Fibroblast of lung (primary cell): ENCODE measurements at regions not wholly inside any gene's neighbourhood (a gene's known extent, or its start where the extent isn't known, plus 50 kb on each side); places are given as distances from the start of the nearest gene placed in this dataset.

Experiments
- DNase-seq, 2 donors: peaks; one replicate each; pipeline versions ENCODE4 v3.0.0 to v3.0.0-alpha.2; 2010; ENCODE audit warnings: low read depth in 2 of 2
- H2AFZ ChIP-seq: 2 replicates; pipeline ENCODE4 v1.5.1; 2012; ENCODE audit warnings: low read length, control low read depth, inconsistent platforms
- H3K27ac ChIP-seq: 2 replicates; pipeline ENCODE4 v1.5.1; 2011; ENCODE audit warnings: low read length, control low read depth; ENCODE audit not compliant: insufficient read depth
- H3K27me3 ChIP-seq: 2 replicates; pipeline ENCODE4 v1.5.1; 2011; ENCODE audit warnings: mild to moderate bottlenecking, low read length; ENCODE audit not compliant: control insufficient read depth, insufficient read depth
- H3K36me3 ChIP-seq: 2 replicates; pipeline ENCODE4 v1.5.1; 2011; ENCODE audit warnings: low read length; ENCODE audit not compliant: control insufficient read depth, insufficient read depth
- H3K4me1 ChIP-seq: 2 replicates; pipeline ENCODE4 v1.5.1; 2011; ENCODE audit warnings: low read length; ENCODE audit not compliant: control insufficient read depth, insufficient read depth; ENCODE audit errors: extremely low read depth
- H3K4me2 ChIP-seq: 2 replicates; pipeline ENCODE4 v1.5.1; 2011; ENCODE audit warnings: low read length, control low read depth; ENCODE audit not compliant: insufficient read depth; ENCODE audit errors: extremely low read depth
- H3K4me3 ChIP-seq, 4 experiments: fragments of 200-600 bp in 1 of 4; sonication (generic) in 1 of 4; replicated peaks in 1 of 4; 2 replicates each; pipeline ENCODE4 v1.5.1; 2011 to 2016; ENCODE audit warnings: low read length in 4 of 4, low read depth in 3 of 4, mild to moderate bottlenecking in 3 of 4, control low read depth in 2 of 4, inconsistent platforms in 1 of 4, mixed read lengths in 1 of 4; ENCODE audit not compliant: insufficient read depth in 1 of 4; ENCODE audit errors: control extremely low read depth in 1 of 4
- H3K79me2 ChIP-seq: 2 replicates; pipeline ENCODE4 v1.5.1; 2012; ENCODE audit warnings: mild to moderate bottlenecking, low read length, inconsistent platforms; ENCODE audit not compliant: control insufficient read depth, insufficient read depth
- H3K9ac ChIP-seq: 2 replicates; pipeline ENCODE4 v1.5.1; 2011; ENCODE audit warnings: mild to moderate bottlenecking, low read length, control low read depth; ENCODE audit not compliant: insufficient read depth
- H3K9me3 ChIP-seq: 2 replicates; pipeline ENCODE4 v1.5.1; 2012; ENCODE audit warnings: low read depth, low read length; ENCODE audit not compliant: control insufficient read depth, insufficient read depth
- H4K20me1 ChIP-seq: 2 replicates; pipeline ENCODE4 v1.5.1; 2011; ENCODE audit warnings: low read length; ENCODE audit not compliant: control insufficient read depth, insufficient read depth; ENCODE audit errors: extremely low read depth
- EZH2 ChIP-seq: IDR thresholded peaks from 2 replicates; pipeline ENCODE4 v1.5.1; 2012; ENCODE audit warnings: low read length, control low read depth, mild to moderate bottlenecking; ENCODE audit errors: missing control alignments
- TF ChIP-seq, protein P1 (sequence below), 2 donors: IDR thresholded peaks in 1 of 2; conservative IDR thresholded peaks in 1 of 2; 1 replicate in 1 of 2; 2 replicates in 1 of 2; pipeline ENCODE4 v1.5.1; 2011 to 2012; ENCODE audit warnings: low read length in 2 of 2, control low read depth in 1 of 2, inconsistent platforms in 1 of 2, low read depth in 1 of 2, mild to moderate bottlenecking in 1 of 2

DNA sequence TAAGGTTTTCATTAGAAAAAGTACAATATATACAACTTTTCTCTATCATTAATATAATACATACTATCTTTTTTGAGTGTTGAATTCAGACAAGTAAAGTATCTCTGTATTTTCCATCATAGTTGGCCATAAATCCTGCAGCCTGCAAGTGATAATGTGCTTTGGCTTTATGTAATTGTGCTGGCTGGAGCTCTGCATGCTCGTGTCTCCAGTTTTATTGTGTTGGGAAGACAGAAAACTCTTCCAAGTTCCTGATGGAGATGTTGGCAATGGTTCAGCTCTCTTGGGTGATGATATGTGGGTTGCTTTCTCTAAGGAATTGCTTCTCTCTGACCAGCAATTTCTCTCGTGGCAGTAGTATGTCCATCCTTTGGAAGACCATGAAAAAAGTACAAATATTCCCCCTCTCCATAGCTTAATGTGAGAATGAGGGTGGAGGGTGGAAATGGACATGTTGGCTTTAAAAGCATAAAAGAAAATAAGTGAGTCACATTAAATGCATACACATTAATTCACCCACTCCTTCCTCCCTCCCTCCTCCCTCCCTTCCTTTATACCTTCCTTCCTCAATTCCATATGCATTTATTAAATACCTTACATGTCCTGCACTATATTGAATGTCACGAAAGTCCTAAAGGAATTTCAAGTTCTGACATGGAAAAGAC lies 344.2 kb downstream of the MTX2 start:
- Histone ChIP-seq H3K27ac (no peak overlapping the region), H3K9me3 (no peaks in the 10 kb centered on the region), H3K4me2 (no peak overlapping the region), H2AFZ (no peak overlapping the region), H3K27me3 (no peaks in the 10 kb centered on the region), H3K4me3 (no peak overlapping the region), H3K4me1 (no peaks in the 10 kb centered on the region), H3K9ac (no peak overlapping the region), H4K20me1 (no peaks in the 10 kb centered on the region), H3K36me3 (no peaks in the 10 kb centered on the region), H3K79me2 (no peaks in the 10 kb centered on the region)
- TF ChIP-seq, protein P1, sequence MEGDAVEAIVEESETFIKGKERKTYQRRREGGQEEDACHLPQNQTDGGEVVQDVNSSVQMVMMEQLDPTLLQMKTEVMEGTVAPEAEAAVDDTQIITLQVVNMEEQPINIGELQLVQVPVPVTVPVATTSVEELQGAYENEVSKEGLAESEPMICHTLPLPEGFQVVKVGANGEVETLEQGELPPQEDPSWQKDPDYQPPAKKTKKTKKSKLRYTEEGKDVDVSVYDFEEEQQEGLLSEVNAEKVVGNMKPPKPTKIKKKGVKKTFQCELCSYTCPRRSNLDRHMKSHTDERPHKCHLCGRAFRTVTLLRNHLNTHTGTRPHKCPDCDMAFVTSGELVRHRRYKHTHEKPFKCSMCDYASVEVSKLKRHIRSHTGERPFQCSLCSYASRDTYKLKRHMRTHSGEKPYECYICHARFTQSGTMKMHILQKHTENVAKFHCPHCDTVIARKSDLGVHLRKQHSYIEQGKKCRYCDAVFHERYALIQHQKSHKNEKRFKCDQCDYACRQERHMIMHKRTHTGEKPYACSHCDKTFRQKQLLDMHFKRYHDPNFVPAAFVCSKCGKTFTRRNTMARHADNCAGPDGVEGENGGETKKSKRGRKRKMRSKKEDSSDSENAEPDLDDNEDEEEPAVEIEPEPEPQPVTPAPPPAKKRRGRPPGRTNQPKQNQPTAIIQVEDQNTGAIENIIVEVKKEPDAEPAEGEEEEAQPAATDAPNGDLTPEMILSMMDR (conservative IDR thresholded peaks at IDR 0.05 in 1 of 2, IDR thresholded peaks at IDR 0.05 in 1 of 2; ENCODE audit: low read depth in 1 of 2, low read length in 2 of 2): no peak
- no peak for TF ChIP-seq EZH2
- DNase-seq: peak in 1 of 2 donors; percentile 59

GRCh38 chr2:176614049-176614448 lies 344.8 kb downstream of the MTX2 start:
- no peaks in the 10 kb centered on the region for H3K79me2 ChIP-seq
- no peaks in the 10 kb centered on the region for H3K9me3 ChIP-seq
- no peak overlapping the region for H2AFZ ChIP-seq
- TF ChIP-seq EZH2: no peak
- TF ChIP-seq, protein P1 (conservative IDR thresholded peaks at IDR 0.05 in 1 of 2, IDR thresholded peaks at IDR 0.05 in 1 of 2; ENCODE audit: low read depth in 1 of 2, low read length in 2 of 2): no peak
- H3K27me3 ChIP-seq: no peaks in the 10 kb centered on the region
- H4K20me1 ChIP-seq: no peaks in the 10 kb centered on the region
- no peak overlapping the region for H3K9ac ChIP-seq
- H3K27ac ChIP-seq: no peak overlapping the region
- H3K4me3 ChIP-seq: no peak overlapping the region
- H3K36me3 ChIP-seq: no peaks in the 10 kb centered on the region
- DNase-seq: no peak
- H3K4me1 ChIP-seq: no peaks in the 10 kb centered on the region
- H3K4me2 ChIP-seq: no peak overlapping the region

DNA sequence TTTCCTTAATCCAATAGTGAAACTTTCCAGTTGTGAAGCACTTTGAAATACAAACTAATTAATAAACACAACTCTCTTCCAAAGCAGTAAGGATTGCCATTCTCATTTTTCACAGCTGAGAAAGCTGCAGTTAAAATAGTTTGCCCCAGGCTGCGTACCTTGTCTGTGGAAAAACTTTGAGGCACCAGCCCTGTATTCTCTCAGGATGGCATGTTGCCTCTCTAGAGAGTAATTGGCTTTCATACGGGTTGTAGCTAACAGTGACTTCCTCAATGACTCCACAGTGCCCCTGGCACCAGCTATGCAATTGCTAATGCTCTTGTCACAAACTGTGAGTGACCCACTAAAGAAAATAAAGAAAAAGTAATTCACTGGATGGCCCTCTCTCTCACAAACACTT lies 345.7 kb downstream of the MTX2 start:
- Histone ChIP-seq H3K79me2 (no peaks in the 10 kb centered on the region), H4K20me1 (no peaks in the 10 kb centered on the region), H3K4me3 (no peak overlapping the region), H3K36me3 (no peaks in the 10 kb centered on the region), H3K27me3 (no peaks in the 10 kb centered on the region), H3K4me2 (no peak overlapping the region), H3K4me1 (no peaks in the 10 kb centered on the region), H2AFZ (no peak overlapping the region), H3K27ac (no peak overlapping the region), H3K9me3 (no peaks in the 10 kb centered on the region), H3K9ac (no peak overlapping the region)
- no peak for TF ChIP-seq EZH2
- TF ChIP-seq, protein P1 (conservative IDR thresholded peaks at IDR 0.05 in 1 of 2, IDR thresholded peaks at IDR 0.05 in 1 of 2; ENCODE audit: low read depth in 1 of 2, low read length in 2 of 2): no peak
- no peak for DNase-seq
